ENCODE measurements at regions not wholly inside any gene's neighbourhood (a gene's known extent, or its start where the extent isn't known, plus 50 kb on each side); places are given as distances from the start of the nearest gene placed in this dataset.

GRCh38 chr14:95774265-95775160 is 60.6 kb upstream of the TCL1A start:
- no peak for TF ChIP-seq POLR2A (IDR thresholded peaks at IDR 0.05)
- TF ChIP-seq CTCF (IDR thresholded peaks at IDR 0.05), result peak; percentile 49 to 88 (median 85)
